Right ventricle myocardium superior (tissue), 1 donor: ENCODE measurements at regions not wholly inside any gene's neighbourhood (a gene's known extent, or its start where the extent isn't known, plus 50 kb on each side); places are given as distances from the start of the nearest gene placed in this dataset.
A peak's percentile ranks its signal among the peaks of the same experiment; 100 is the strongest.

Experiments
- ATAC-seq: fragments of 200-7000 bp; cut with Tn5 transposase; one replicate; pipeline ENCODE4 v1.9.1; 2020; ENCODE audit warnings: mild to moderate bottlenecking; ENCODE audit not compliant: poor library complexity
- DNase-seq: peaks from one replicate; pipeline ENCODE4 v3.0.0-alpha.2; 2020
- intact Hi-C: fragments of 100-400 bp; cut with DNase I; formaldehyde crosslinking; loops from one replicate; pipeline ENCODE4 v1.11.2; 2022
- donor health status: DM: no; HTN: yes; CAD: no; lungs with severe emphysema.

DNA sequence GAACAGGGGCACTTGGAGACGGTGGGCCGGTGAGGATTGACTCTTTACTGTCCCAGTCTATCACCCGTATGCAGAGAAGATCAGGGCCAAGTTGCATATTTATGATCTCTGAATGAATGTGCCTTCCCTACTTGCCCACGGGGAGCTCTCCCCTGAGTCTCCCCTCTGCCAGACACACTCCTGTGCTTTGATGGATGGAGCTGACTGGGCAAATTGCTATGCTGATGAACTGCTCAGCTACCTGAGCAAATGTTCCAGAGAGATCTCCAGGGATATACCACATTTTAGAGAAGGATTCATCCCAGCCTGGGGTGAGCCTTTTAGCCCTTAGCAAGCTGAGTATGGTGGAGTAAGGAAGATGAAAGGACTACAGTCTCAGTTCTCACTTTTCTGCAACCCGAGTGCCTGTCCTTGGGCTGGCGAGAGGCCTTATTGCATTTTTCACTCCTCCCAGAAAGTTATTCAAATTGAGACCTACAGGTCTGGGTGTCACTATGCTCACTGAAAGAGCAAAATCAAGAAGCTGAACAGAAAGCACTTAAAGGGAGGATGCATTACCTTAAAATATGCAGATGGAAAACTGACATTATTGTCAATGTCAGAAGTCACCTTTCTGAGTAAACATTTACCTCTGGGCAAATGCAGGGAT is 526.7 kb upstream of the WWC1 start:
- intact Hi-C loops = no loop called here
- no peak for ATAC-seq
- no peak for DNase-seq

DNA sequence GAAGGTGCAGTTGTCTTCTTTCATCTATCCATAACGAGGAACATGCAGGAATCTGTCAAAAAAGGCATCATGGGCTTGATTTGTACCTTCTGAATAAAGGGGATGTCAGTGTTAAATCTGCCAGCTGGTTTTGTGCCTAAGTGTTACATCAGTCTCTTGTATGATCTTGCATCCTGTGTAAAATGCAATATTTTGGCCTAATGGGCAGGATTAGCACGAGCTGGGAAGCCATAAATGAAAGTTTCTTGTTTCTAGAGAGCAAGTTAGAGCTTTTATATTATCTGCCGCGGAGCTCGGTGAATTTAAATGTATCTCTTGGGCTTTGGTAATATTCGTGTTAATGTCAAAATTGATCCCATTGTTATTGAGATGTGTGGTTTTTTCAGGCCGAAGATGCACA is 526.1 kb upstream of the WWC1 start:
- DNase-seq (no peak), ATAC-seq (no peak)
- intact Hi-C loops = no loop called here

DNA sequence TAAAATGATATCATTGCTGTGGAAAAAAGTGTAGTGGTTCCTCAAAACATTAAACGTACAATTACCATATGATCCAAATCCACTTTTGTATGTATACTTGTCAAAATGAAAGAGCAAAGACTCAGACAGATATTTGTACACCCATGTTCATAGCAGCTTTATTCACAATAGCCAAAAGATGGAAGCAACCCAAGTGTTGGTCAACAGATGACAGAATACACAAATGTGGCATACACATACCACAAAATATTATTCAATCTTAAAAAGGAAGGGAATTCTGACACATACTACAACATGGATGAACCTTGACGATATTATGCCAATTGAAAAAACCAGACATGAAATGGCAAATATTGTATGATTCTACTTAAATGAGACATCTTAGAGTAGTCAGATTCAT is 524.5 kb upstream of the WWC1 start:
- intact Hi-C loops = no loop called here
- ATAC-seq (no peak), DNase-seq (no peak)

DNA sequence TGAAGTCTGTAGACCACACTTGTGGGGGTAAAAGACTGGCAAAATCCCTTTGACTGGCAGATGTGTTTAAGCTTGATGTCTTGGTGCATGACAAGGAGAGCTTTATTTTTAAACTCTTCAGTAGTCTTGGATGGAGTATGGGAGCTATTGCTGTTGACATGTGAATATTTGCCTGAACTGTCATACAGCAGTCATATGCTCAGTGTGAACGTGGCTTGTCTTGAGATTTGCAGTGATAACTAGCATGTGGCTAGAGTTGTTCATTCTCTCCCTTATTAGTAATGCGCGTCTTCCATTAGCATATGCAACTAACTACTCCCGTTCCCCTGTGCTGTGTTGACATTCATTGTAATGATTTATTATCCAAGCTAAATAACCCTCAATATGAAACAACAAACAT is 523.6 kb upstream of the WWC1 start:
- DNase-seq = no peak
- ATAC-seq = no peak
- intact Hi-C loops = no loop called here

DNA sequence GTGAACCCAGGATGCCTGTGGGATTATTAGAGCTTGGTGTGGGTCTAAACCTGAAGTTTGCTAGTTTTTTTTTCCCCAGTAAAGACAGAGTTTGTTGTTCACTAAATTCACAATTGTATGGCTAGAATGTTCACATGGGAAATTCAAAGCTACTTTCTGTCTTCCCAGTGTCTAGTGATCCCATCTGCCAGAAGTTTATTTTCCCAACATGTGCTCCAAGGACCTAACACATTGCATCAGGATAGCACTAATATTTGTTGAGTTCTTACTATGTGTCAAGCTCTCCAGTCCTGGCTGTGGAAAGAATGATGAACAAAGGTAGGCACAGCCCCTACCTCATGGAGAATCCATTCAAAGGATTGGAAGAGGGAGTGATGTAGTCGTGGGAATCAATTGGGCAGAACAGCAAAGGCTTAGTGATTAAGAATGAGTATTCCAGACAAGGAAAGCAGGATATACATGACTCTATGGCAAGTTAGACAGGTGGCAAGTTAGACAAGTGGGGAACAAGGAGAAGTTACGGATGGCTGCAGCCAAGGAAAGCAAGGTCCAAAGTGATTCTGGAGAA is 521.5 kb upstream of the WWC1 start:
- no peak for DNase-seq
- intact Hi-C loops = no loop called here
- no peak for ATAC-seq

DNA sequence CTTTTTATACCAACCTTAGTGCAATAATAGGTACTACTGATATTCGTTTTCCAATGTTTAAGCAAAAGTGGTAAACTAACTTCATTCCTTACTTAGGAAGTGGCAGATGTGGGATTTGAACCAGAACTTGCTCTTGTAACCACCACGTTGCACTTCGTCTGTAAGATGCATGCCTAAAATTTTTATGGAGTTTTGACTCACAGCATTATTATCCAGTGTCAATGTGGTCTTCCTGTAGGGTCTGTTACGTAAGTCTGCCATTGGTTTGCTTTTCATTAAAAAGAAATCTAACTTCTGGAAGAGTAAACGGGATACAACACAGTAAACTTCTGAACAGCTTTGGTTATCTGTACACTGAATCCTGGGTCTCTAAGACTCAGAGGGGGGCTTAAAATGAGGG is 521.0 kb upstream of the WWC1 start:
- intact Hi-C loops = no loop called here
- no peak for DNase-seq
- no peak for ATAC-seq

DNA sequence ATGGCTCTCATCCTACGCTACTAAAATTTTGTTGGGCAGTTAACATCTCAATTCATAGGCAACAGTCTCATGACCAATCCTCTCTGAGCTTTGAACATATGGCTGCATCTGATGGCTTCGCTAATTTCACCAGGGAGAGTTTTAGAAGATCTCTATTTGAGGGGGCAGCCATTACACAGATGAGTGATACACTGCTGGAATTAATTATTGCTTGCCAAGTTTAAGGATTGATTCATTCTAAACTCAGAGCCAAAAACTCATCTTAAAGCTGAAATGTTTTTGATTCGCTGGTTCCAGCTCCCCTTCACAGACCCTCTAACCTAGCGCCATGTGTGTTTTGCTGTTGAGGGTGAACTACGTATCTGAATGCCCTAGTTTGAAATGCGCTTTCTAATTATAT is 519.9 kb upstream of the WWC1 start:
- intact Hi-C loops = no loop called here
- ATAC-seq (no peak), DNase-seq (no peak)

DNA sequence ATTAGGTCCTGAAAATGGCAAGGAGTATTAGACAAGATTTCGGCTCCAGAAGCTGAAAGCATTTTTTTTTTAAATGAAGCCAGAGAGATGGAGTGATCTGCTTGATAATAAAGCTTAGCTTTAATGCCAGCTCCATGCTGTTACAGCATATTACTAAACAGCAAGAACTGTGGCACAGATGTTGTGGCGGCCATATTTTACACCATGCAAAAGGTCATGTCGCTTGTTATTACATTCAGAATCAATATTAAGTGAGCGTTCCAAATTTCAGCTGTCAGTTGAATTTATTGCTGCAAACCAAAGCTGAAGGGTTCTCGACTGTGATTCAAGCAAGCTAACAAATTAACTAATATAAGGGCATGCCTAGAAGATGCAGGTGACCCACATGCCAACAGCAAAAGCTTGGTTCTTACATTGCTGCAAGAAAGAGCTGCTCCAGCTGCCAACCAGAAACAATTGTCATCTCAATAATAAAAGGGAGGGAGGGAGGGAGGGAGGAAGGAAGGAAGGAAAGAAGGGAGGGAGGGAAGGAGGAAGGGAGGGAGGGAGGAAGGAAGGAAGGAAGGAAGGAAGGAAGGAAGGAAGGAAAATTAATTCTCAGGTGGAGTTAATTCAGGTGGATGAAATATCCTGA is 517.7 kb upstream of the WWC1 start:
- intact Hi-C loops = no loop called here
- DNase-seq (no peak), ATAC-seq (no peak)

DNA sequence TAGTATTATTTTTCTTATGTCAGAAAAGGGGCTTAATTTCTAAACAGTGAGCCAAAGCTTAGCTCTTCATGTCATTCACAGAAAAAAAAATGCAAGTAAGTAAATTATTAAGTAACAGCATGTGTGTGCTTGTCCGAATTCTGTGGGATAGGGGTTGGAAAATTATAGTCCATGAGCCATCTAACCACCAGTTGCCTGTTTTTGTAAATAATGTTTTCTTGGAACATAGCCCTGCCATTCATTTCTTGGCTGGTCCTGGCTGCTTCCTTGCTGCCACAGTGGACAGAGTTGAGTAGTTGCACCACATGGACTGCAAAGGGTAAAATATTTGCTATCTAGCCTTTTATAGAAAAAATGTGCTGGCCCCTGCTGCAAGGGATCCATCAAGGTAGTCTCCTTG is 513.7 kb upstream of the WWC1 start:
- intact Hi-C loops = no loop called here
- no peak for DNase-seq
- no peak for ATAC-seq

DNA sequence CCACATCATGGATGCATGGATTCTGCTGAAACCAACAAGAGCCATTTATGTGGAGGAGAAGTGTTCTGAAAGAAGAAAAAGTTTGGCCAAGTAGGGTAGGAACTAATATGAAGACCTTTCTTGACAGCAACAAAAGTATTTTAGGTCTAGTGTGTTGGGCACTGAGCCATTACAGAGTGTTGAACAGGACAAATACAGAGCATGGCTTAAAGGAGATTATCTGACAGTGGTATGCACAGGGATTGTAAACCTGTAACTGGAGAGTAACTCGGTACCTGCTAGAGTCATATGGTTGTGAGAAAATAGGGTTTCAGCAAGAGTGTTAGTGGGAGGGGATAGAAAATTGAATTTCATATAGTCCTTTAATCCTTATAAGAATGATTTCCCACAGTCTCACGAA is 513.2 kb upstream of the WWC1 start:
- ATAC-seq (peak; percentile 41), DNase-seq (no peak)
- intact Hi-C loops = no loop called here

DNA sequence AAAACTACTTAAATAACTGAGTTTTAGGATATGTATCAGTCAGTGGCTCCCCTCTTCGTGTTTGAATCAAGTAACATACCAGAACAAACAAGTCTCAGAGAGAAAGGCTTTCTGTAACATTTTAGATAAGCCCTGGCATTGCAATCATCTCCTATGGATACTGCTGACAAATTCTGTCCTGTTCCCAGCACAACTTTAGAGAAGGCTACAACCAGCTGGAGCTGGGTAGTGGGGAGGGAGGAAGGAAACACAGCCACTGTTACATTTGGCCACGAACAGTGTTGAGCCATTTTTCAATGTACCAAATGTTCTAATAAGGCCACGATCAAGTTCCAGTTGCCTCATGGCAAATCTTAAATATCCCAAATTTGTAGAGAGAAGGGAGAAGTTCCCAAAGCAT is 511.8 kb upstream of the WWC1 start:
- no peak for ATAC-seq
- no peak for DNase-seq
- intact Hi-C loops = no loop called here

DNA sequence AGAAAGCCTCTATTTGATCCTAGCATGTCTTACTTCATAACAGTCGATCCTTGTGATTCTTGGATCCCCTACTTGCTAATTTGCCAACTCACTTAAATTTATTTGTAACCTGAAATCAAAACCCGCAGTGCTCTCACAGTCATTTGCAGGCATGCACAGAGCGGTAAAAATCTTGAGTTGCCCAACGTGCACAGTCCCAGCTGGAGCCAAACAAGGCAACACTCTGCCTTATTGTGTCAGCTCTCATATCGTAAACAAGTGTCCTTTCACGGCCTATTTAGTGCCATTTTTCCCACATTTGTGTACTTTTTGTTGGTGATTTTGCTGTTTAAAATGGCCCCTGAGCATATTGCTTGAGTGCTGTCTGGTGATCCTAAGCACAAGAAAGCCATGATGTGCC is 511.3 kb upstream of the WWC1 start:
- DNase-seq (no peak), ATAC-seq (no peak)
- intact Hi-C loops = no loop called here

DNA sequence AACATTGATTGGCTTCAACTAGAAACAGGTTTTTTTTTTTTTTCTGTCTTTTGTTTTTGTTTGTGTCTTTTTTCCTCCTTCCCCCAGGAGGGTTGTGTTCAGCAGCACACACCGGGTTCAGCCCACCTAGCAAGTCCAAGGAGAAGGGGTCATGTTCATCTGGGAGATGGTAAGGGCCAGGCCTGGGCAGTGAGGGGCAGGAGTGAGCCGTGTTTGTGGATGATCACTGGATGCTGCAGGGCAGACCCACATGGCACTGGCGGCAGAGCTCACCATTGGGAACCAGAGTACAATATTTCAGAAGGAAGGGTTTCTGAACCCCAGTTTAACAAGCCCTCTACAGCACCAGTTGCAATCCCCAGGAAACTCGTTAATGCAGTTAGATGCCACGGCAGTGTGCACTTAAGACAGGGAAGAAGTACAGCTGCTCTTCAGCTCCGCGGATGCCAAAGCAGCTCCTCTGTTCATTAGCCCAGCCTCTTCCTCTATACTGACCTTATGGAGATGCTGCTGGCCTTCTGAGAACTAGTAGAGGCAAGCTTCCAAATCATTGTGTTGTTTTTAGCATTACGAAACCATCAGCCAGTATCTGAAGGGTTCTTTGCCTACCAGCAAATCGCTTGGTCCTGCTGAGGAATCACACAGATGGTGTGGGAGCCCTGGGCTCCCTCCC is 508.2 kb upstream of the WWC1 start:
- DNase-seq (no peak), ATAC-seq (peak; percentile 43)
- intact Hi-C loops = no loop called here

DNA sequence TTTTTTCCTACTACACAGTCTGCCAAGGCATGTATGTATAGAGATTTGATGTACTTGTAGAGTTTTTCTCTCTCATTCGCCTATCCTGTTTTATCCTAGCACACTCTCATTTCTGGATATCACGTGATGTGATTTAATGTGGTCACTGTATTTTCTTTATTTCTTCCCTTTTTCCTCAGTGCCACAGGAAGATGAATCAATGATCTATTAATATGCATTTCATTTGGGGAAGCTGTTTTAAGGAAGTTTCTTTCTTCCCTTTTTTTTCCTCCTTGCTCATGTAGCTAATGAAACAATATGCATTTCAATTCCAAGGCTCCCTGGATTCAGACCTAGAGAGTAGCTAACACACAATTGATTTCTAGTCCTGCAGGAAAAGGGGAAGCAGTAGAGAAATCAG is 506.3 kb upstream of the WWC1 start:
- intact Hi-C loops = no loop called here
- ATAC-seq (no peak), DNase-seq (no peak)

DNA sequence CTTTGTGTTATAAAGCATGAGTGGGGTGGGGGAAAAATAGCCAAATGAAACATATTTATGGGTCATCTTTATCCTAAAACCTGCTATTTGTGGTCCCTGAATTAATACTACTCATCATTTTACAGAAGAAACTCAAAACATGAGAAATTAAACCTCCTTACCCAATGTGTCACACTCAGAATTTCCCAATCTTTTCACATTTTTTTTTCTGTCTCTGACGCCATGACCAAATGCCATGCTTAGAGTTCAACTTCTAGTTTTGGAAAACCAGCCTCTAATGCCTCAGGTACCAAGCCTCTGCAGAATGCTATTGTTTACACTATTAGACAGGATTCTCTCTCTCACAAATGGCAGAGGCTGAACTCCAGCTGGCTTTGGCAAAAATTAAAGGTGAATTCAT is 505.5 kb upstream of the WWC1 start:
- no peak for ATAC-seq
- no peak for DNase-seq
- intact Hi-C loops = no loop called here

DNA sequence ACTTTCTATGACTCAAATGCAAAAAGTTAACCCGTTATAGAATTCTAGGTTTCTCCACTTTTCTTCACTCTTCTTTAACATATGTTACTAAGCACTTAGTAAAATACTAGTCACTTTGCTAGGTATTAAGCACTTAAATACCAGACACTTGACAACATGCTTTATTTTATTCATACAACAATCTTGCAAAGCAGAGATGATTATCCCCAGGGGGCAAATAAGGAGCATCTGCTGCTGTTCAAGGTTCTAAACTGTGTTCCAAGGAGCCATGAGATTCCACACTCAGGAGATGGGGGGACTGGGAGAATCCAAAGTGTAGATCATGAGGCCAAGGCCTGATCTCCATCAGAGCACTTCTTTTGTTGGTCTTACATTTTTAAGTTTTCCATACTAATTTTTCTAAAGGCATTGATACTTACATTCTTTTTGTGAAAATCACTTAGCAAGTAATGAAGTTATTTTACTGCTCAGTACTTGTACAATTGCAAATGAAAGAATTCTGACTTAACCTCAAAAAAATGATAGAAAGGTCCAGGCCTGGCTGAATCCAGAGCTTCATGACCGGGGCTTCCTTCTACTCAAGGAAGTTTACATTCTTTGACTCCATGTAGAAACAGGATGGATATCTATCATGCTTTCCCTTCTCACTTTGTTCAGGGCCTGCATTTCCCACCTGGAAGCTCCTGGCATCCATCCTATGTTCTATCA is 504.4 kb upstream of the WWC1 start:
- intact Hi-C loops = no loop called here
- no peak for DNase-seq

DNA sequence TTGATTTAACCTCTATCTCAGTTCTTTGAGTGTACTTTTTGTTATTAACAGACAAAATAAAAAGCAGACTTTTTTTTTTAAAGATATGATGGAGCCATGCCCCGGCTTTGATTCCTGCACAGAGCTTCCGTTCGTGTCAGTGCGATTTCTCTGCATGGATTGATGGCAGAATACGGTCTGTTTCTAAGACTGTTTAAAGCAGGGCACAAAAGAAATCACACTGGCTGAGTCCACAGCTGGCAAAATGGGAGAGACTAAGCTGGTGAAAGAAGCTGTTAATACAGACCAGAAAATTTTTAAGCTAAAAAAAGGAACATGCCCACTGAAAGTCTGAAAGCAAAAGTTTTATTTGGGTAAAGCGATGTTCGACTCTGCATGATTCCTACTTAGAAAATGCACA is 501.4 kb upstream of the WWC1 start:
- ATAC-seq = no peak
- DNase-seq = no peak

More for the DNA sequence above, 504.4 kb upstream of the WWC1 start:
- ATAC-seq = no peak

DNA sequence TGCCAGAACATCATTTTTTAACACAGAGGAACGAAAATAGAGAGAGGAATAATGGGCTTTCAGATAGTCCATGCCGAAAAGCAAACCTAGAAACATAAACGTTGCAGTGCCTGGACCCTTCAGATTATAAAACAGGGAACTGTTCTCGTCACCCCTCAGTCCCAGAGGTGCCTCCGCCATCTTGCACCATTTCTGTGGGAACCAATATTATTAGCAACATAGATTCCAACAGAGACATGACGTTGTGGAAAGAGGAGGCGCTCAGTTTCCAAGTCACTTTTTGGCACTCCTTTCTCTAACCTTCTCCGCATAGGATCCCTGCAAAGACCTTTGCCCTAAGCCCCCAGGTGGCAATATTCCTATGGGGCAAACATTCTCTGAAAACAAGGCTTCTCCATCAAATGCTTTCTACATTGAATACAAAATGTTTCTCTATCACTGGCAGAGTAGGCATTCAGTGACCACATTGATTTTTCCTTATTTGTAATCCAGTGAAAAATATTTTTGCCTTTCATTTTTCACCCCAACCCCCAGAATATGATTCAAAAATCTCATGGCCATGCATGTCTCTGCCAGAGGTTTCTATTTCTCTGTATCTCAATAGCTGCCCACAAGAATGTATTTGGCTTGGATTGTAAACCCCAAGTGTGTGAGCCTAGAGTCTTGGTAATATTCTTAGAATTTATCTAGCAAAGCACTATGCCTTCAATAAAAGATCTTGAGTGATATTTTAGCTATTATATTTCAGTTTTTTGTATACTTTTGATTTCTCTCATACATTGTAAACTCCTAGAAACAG is 500.8 kb upstream of the WWC1 start:
- intact Hi-C loops = no loop called here
- ATAC-seq = no peak
- DNase-seq = no peak

More for the DNA sequence above, 501.4 kb upstream of the WWC1 start:
- intact Hi-C loops = no loop called here

DNA sequence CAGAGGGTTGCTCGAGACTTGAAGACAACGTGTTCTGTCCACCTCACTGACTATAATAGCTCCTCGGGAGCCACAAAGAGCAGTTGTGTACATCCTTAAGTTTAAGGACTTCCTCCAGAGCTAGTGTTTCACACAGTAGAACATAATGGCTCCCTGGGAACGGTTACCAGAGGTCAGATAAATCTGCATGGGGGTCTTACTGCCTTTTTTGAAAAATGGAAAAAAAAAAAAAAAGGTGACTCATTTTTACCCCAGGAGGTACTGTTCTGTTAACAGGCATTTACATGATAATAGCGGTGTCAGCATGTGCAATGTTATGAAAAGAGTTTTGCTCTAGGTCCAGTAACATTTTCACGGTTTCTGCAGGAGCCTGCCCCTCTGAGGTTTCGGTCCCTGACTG is 498.9 kb upstream of the WWC1 start:
- intact Hi-C loops = no loop called here
- DNase-seq (no peak), ATAC-seq (no peak)
